Neural progenitor cell (in vitro differentiated cells): ENCODE measurements at regions not wholly inside any gene's neighbourhood (a gene's known extent, or its start where the extent isn't known, plus 50 kb on each side); places are given as distances from the start of the nearest gene placed in this dataset.

Source experiments
- DNase-seq: peaks from one replicate; pipeline ENCODE4 v3.0.0-alpha.2; 2016; ENCODE audit warnings: low spot score
- H2AFZ ChIP-seq: fragments of 200-600 bp; sonication (generic); replicated peaks from 2 replicates; pipeline ENCODE4 v1.6.1; 2016; ENCODE audit warnings: antibody characterized with exemption
- H3F3A ChIP-seq: fragments of 200-600 bp; sonication (generic); 2 replicates; pipeline ENCODE4 v1.6.1; 2016; ENCODE audit warnings: antibody characterized with exemption, low read depth
- H3K27ac ChIP-seq: fragments of 200-600 bp; sonication (generic); 2 replicates; pipeline ENCODE4 v1.5.1; 2016; ENCODE audit warnings: mild to moderate bottlenecking
- H3K27me3 ChIP-seq: fragments of 200-600 bp; sonication (generic); 2 replicates; pipeline ENCODE4 v1.6.1; 2016; ENCODE audit warnings: mild to moderate bottlenecking, moderate library complexity
- H3K36me3 ChIP-seq: fragments of 200-600 bp; sonication (generic); 2 replicates; pipeline ENCODE4 v1.5.1; 2016
- H3K4me1 ChIP-seq: fragments of 200-600 bp; sonication (generic); 2 replicates; pipeline ENCODE4 v1.6.1; 2016; ENCODE audit warnings: mixed run types
- H3K4me2 ChIP-seq: fragments of 200-600 bp; sonication (generic); 2 replicates; pipeline ENCODE4 v1.6.1; 2016
- H3K4me3 ChIP-seq: fragments of 200-600 bp; sonication (generic); 2 replicates; pipeline ENCODE4 v1.5.1; 2016
- H3K79me2 ChIP-seq: fragments of 200-600 bp; sonication (generic); 2 replicates; pipeline ENCODE4 v1.6.1; 2016; ENCODE audit warnings: low read depth
- H3K9ac ChIP-seq: fragments of 200-600 bp; sonication (generic); 2 replicates; pipeline ENCODE4 v1.6.1; 2016
- H3K9me3 ChIP-seq: fragments of 200-600 bp; sonication (generic); 2 replicates; pipeline ENCODE4 v1.5.1; 2016; ENCODE audit warnings: low read depth
- H4K20me1 ChIP-seq: fragments of 200-600 bp; sonication (generic); 2 replicates; pipeline ENCODE4 v1.6.1; 2016; ENCODE audit warnings: low read depth
- H3K27ac Mint-ChIP-seq: 3 replicates; pipeline ENCODE4 v1.8.0; 2021; ENCODE audit warnings: mixed read lengths
- H3K27me3 Mint-ChIP-seq: 2 replicates; pipeline ENCODE4 v1.8.0; 2022; ENCODE audit warnings: low read depth, mild to moderate bottlenecking, inconsistent platforms, moderate library complexity, mixed read lengths; ENCODE audit not compliant: insufficient read depth
- H3K36me3 Mint-ChIP-seq: 3 replicates; pipeline ENCODE4 v1.8.0; 2021; ENCODE audit warnings: mixed read lengths
- H3K4me1 Mint-ChIP-seq: 3 replicates; pipeline ENCODE4 v1.8.0; 2021; ENCODE audit warnings: mixed read lengths
- H3K4me3 Mint-ChIP-seq: 3 replicates; pipeline ENCODE4 v1.8.0; 2021; ENCODE audit warnings: mild to moderate bottlenecking, moderate library complexity, mixed read lengths
- H3K9me3 Mint-ChIP-seq: 3 replicates; pipeline ENCODE4 v1.8.0; 2020; ENCODE audit warnings: mixed read lengths
- CTCF ChIP-seq: fragments of 200-600 bp; sonication (generic); IDR thresholded peaks from 2 replicates; pipeline ENCODE4 v1.5.1; 2017; ENCODE audit warnings: antibody characterized with exemption, mild to moderate bottlenecking
- EZH2 ChIP-seq: fragments of 200-600 bp; sonication (generic); IDR thresholded peaks from 2 replicates; pipeline ENCODE4 v1.6.1; 2017; ENCODE audit warnings: antibody characterized with exemption, mild to moderate bottlenecking, moderate library complexity
- EZH2phosphoT487 ChIP-seq: fragments of 200-600 bp; sonication (generic); IDR thresholded peaks from 2 replicates; pipeline ENCODE4 v1.6.1; 2017; ENCODE audit warnings: antibody characterized with exemption

- no peak for DNase-seq
- Histone ChIP-seq H3F3A (no peaks in the 10 kb centered on the region), H3K9ac (no peak overlapping the region), H3K9me3 (no peaks in the 10 kb centered on the region), H3K27me3 (no peaks in the 10 kb centered on the region), H3K4me2 (no peak overlapping the region), H2AFZ (no peak overlapping the region), H3K27ac (no peak overlapping the region), H3K79me2 (no peaks in the 10 kb centered on the region), H3K36me3 (no peaks in the 10 kb centered on the region), H4K20me1 (no peaks in the 10 kb centered on the region), H3K4me3 (no peak overlapping the region), H3K4me1 (peaks cover 6% of the 10 kb centered on the region)
- TF ChIP-seq EZH2phosphoT487 (no peak), EZH2 (no peak), CTCF (no peak)
- Mint-ChIP-seq H3K36me3 (no peaks in the 10 kb centered on the region), H3K9me3 (no peaks in the 10 kb centered on the region), H3K4me1 (peaks cover 17% of the 10 kb centered on the region), H3K27ac (no peak overlapping the region), H3K27me3 (peaks cover 10% of the 10 kb centered on the region), H3K4me3 (no peak overlapping the region)
Observed at GRCh38 chr6:40732878-40733277, 145.7 kb upstream of the LRFN2 start.

GRCh38 chr6:40728643-40729042 lies 141.5 kb upstream of the LRFN2 start:
- no peak overlapping the region for H3K27ac Mint-ChIP-seq

GRCh38 chr6:40727271-40727670 lies 140.1 kb upstream of the LRFN2 start:
- Histone ChIP-seq H3K4me2 (no peak overlapping the region), H3K27me3 (no peaks in the 10 kb centered on the region), H3F3A (no peaks in the 10 kb centered on the region), H3K9me3 (no peaks in the 10 kb centered on the region), H3K27ac (no peak overlapping the region), H3K79me2 (no peaks in the 10 kb centered on the region), H3K4me3 (no peak overlapping the region), H3K4me1 (peaks cover 10% of the 10 kb centered on the region), H4K20me1 (no peaks in the 10 kb centered on the region), H3K9ac (no peak overlapping the region), H2AFZ (no peak overlapping the region), H3K36me3 (no peaks in the 10 kb centered on the region)
- peaks cover 39% of the 10 kb centered on the region for H3K4me1 Mint-ChIP-seq
- no peak for TF ChIP-seq EZH2
- TF ChIP-seq EZH2phosphoT487: no peak
- TF ChIP-seq CTCF: peak; percentile 41
- H3K36me3 Mint-ChIP-seq: no peaks in the 10 kb centered on the region
- no peak overlapping the region for H3K27ac Mint-ChIP-seq
- no peak overlapping the region for H3K4me3 Mint-ChIP-seq
- H3K27me3 Mint-ChIP-seq: peaks cover 13% of the 10 kb centered on the region
- H3K9me3 Mint-ChIP-seq: no peaks in the 10 kb centered on the region
- DNase-seq: peak; percentile 55

More at GRCh38 chr6:40728643-40729042, 141.5 kb upstream of the LRFN2 start:
- H3K27me3 ChIP-seq: no peaks in the 10 kb centered on the region
- no peaks in the 10 kb centered on the region for H3K36me3 Mint-ChIP-seq
- H3K4me2 ChIP-seq: no peak overlapping the region
- TF ChIP-seq EZH2phosphoT487 (no peak), CTCF (no peak), EZH2 (no peak)
- peaks cover 14% of the 10 kb centered on the region for H3K27me3 Mint-ChIP-seq
- no peaks in the 10 kb centered on the region for H3K9me3 Mint-ChIP-seq
- no peaks in the 10 kb centered on the region for H3F3A ChIP-seq
- H3K4me3 Mint-ChIP-seq: no peak overlapping the region
- no peaks in the 10 kb centered on the region for H3K9me3 ChIP-seq
- no peak overlapping the region for H3K27ac ChIP-seq
- peaks cover 5% of the 10 kb centered on the region for H3K4me1 ChIP-seq
- H3K79me2 ChIP-seq: no peaks in the 10 kb centered on the region
- DNase-seq: no peak
- no peaks in the 10 kb centered on the region for H3K36me3 ChIP-seq
- H3K9ac ChIP-seq: no peak overlapping the region
- H3K4me3 ChIP-seq: no peak overlapping the region
- H3K4me1 Mint-ChIP-seq: peaks cover 27% of the 10 kb centered on the region
- H4K20me1 ChIP-seq: no peaks in the 10 kb centered on the region
- no peak overlapping the region for H2AFZ ChIP-seq
